Hematopoietic multipotent progenitor cell treated with erythropoietin and hydrocortisone succinate and interleukin-3 and kit ligand, for 4 days (in vitro differentiated cells): ENCODE measurements at regions not wholly inside any gene's neighbourhood (a gene's known extent, or its start where the extent isn't known, plus 50 kb on each side); places are given as distances from the start of the nearest gene placed in this dataset.

ENCODE experiments used
- DNase-seq: peaks from one replicate; pipeline ENCODE4 v3.0.0-alpha.2; 2015

DNA sequence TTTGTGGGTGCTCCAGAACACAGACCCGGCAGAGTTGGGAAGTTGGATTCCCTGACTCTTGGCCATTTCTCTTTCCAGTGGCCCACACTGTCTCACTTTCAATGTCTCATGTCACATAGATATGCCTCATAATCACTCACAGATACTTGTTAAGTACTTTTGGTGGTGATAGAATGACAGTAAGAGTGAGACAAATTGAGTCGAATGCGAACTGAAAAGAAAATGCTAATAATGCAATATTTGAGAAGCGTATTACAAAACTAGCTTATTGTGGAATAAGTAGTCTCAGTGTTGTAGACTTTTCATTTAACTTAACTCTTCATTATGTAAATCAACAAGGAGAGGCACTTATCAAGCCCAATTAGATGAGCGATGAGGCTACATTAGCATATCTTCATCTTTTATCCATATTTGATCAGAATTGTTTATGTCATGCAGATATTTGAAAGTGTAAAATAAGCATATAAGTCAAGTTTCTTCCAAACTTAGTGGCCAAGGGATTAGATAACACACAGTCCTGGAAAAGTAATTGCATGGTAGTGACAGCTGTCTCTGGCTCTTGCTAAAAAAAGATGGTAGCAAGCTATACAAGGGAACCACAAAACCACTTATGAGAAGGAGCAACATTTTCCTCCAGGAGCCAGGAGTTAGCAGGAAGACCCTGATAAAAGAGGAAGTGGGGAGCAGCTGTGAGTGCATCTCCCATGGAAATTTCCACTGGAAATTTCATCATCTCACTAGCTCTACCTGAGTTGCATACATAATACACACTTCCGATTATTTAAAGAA, 243.6 kb downstream of the ARRDC4 start:
- no peak for DNase-seq

DNA sequence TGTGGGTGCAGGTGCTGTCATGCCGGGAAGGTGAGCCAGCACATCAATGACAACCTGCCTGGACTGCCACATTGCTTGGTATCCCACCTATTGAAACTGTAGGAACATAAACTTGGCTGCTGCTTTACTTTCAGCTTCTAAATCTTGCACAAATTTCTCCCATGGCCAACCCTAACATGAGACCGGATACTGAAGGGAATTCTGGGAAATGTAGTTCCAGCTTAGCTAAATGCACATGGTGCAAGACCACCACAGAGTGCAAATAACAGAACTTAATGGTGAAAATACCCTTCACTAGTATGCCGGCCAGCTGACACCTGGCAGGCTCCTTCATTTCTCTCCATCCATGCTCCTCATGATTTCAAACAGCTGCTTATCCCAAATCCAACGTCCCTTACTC, 247.4 kb downstream of the ARRDC4 start:
- no peak for DNase-seq

DNA sequence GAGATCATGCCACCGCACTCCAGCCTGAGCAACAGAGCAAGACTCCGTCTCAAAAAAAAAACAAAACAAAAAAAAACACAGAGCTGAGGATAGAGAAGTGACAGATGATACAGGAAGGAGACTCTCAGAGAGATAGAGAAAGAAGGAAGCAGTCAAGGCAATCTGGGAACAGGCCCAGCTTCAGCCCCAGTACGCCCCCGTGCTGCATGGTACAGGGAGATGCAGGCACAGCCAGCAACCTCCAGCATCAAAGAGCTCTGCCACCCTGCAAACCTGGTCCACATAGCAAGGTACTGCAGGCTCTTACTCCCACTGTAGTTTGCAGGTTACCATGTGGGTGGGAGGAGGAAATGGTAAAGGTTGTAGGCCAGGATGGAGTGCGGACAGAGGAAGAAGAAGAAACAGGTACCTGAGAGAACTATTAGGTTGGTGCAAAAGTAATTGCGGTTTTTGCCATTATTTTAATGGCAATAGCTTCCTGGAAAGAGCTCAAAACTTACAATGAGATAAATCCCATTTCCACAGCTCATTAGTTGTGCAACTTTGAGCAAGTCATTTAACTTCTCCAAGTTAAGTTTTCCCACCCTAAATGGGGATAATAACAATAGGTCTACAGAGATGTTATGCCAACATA, 253.0 kb downstream of the ARRDC4 start:
- no peak for DNase-seq

DNA sequence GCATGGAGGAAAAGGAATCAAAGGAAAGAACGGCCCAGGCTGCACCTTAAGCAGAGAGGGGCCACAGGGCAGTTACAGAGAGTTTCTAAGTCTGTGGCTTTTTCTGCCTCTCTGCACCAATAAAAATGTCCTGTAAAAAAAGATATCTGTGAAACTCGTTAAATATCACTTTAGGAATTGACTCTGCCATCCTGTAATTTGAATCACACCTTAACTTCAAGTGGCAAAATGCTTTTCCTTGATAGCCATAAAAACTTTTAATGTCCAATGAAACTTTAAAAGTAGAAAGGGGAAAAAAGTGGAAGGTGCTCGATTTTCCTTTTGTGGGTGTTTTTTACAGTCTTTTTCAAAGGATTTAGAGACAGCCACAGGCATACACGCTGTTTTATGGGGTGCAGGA, 255.7 kb downstream of the ARRDC4 start:
- DNase-seq = no peak

DNA sequence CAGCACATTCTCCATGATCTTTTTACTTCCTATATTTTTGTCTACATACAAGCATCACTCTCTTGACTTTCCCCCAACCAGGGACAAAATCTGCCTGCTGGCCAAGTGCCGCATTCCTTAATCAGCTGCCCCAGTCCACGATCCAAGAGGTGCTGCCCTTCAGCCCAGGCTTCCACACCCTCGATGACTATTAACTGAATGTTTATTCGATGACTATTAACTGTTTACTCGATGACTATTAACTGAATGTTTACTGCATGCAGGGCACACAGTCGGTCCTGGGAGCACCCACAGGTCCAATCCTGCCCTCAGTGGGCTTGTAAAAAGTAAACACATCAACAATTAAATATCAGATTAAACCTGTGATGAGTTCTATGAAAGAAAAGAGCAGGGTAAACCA, 256.9 kb downstream of the ARRDC4 start:
- no peak for DNase-seq

DNA sequence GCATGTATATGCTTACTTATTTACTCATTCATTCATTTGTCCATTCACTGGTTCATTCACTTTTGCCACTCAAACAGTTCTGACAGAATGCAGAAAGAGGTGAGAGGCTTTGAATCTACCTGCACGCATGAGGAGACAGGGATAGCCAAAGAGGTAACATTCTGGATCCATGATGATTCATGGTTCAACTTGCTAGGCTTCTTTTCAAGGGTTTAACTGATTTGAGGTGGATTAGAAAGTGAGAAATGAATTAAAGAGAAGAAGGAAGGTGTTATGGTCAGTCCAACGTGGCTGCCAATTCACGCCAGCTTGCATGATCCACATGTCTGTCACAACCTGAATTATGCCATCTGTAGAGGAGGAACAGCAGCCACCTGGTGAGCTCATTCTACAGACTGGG, 260.6 kb downstream of the ARRDC4 start:
- no peak for DNase-seq

DNA sequence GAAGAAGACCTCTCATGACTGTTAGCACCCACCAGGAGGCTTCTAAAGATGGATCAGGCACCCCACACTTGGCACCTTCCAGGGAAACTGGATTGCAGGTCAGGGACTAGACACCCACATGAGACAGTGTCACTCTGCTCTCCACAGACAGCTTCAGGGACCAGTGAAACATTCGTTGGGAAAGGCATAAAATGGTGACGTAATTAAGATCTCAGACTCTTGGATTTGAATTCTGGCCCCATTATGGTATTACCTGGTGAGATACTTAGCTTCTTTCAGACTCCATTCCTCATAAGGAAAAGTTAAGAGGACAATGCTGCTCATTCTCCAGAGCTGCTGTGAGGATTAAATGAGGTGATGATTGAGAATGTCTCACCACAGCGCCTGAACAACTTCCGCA, 261.1 kb downstream of the ARRDC4 start:
- DNase-seq = no peak

DNA sequence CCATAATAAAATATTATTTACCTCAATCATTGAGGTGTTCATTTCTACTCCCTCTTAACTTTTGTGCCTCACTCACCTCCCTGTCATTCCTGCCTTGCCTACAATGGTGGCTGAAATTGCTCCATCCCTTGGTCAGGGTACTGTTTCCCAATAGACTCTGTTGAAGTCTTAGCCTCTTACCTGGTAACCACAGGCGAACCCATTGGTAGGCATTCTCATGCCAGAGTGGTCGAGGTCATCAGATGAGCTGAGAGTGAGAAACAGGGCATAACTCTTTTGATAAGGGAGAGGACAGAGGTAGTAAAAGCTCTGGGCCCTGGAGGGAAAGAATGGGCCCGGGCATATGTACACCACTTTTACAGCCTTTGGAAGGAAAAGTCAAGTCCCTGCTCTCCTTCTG, 265.6 kb downstream of the ARRDC4 start:
- DNase-seq = no peak

DNA sequence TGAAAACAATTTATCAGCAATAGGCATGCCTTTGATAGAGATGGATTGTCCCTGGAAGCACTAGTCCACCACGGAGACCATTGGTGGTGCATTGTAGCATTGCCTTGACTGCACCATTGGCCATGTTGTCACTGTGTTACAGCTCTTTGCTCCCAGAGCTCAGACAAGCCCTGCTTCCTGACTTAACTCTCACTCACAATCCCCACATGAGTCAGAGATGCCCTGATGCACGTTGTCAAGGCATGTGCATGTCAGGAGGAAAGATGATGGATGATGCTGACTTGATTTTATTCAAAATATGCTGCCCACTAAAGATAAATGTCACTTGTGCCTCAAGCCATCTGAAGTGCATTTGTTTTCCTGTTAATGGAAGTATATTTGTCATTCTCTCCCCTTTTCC, 266.1 kb downstream of the ARRDC4 start:
- no peak for DNase-seq

DNA sequence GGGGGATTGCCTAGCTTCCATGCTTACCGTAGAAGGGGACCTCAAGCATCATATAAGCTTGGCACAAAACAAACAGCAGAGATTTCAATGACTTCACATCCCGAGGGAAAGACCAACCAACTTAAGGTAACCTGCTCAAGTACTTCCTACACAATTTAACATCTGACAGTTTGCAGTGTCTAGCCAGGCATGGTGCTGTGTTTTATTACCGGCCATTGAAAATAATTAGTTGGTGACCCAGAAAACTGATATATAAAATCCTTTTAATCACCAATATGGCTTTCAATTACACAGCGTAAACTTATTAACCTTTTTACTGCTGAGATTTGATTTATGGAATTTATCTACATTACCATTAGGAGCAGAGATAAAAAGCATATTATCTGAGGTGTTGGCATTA, 268.3 kb downstream of the ARRDC4 start:
- DNase-seq = no peak

DNA sequence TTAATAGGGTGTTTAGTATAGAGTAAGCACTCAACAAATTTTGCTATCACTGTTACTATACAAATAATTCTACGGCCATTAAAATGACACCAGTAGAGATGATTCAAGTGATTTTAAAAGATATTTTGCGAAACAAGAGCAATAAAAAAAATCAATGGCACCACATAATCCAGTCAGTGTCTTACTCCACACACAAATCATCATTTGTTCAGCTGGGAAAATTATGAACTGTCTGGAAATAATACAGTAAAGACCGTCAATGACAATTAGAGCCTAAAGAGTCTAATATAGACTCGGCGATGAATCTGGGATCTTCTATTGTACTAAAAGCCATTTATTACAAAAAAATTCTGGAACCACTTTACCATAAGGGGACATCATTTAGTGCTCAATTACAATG, 270.5 kb downstream of the ARRDC4 start:
- DNase-seq = no peak

DNA sequence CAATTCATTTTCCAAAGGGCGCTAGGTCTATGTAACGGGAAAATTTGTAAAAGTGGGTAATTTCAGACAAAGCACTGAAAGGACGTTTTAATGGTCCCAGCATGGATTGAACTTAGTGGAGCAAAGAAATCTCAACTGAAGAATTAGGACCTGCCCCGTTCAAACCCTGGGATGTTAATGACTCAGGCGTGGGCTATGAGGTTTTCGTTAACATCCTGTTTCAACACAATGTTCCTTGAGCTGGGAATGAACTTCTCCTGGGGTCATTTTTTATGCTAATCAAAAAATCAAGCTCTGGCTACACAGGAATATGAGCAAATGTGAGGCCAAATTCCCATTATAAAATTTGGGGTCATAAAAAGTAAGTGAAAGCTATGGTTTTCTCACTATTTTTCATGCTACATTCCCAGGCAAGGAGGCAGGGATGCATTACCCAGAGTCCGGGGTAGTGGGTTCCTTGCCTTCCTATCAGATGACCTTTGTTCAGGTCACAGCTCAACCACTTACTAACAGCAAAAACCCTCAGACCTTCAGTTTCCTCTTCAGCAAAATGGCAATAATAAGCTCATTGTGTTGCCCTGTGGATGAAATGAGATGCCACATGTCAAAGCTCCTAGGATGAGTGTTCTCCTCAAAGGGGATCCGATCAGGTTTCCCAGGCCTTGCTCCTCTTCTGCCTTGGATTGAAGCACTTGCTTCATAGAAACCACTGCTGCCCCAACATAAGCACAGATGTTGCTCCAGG, 271.4 kb downstream of the ARRDC4 start:
- no peak for DNase-seq

DNA sequence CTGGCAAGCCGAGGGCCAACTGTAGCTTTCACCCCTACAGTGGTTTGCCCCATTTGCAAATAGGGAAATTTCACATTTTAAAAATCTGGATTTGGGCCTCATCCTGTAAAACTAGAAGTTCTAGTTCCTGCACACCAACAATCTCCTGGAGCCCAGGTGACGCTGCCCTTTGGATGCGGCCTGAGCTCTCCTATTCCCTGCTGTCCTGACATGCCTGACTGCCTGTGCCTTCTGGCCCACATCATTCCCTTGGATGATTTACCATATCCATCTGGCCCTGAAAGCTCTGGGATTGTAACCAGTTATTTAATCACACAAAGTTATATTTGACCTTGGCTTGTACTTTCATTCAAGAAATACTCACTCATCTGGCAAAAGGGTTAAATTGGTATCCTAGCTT, 272.3 kb downstream of the ARRDC4 start:
- DNase-seq = no peak

DNA sequence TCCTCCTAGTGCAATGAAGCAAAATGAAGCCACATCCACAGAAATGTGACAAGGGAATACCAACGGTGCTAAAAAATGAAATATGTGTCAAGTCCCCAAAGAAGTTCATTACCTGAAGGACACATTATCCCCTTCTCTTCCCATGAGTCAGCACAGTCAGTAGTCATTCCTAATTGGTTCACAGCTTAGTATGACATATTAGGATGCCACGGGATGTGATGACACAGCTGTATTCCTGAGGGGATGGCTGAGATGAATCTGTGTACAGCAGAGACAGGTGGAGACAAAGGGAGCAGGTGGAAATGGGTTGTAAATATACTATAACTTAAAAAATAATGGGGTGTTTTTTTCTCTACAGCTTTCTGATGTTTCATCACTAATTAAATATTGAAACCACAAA, 273.4 kb downstream of the ARRDC4 start:
- DNase-seq = no peak

DNA sequence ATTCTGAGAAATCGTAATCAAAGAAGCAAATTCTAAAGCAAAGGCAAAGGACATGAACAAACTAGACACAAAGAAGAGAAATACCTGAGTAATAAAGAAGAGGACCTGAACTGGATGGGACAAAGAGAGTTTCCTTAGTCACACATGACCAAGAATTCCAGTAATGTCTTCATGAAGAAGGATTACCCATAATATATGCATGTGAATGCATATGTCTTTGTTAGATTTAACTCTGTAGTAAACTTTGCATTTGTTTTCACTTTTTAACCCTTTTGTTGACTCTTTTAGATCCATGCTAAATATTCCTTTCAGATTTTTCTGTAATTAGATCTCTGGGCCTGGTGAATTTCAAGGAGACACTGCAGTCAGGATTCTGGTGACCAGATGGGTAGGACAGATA, 279.8 kb downstream of the ARRDC4 start:
- no peak for DNase-seq

DNA sequence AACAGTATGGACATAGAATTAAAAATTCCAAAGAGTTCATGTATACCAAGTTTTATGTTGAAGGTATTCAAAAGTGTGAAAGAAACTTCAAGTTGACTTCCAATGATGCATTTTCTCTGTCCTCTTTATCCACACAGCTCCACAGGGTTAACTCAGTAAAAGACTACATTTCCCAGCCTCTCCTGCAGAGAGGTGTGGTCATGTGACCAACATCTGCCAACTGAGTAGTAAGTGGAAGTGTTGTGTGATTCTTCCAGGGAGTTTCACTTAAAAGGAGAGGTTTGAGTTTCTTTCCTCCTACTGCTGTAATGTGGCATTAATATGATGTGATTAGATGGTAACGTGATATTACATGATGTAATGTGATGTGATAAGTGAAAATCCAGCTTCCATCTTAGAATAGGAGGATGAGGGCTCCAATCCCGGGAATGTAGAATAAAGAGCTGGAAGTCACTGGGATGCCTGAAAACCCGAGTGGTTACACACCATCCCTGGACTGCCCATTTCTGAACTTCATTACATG, 280.6 kb downstream of the ARRDC4 start:
- DNase-seq = no peak

DNA sequence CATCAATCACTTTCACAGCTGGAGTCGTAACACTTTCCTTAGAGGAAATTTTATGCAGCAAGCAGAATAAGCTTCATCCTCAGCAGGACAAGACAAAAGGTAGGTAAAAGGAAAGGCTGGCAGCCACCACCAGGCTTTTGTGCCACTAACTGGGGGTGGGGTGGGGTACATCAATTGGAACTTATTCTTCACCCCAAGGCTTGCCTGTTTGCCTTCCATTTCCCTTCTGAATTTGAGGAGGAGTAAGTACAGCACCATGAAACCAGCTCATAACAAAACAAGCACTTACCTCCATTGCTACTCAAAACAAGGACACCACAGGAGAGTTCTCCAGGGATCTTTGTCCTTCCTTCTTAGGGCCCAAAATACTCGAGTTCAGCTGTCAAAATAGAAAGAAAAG, 296.8 kb downstream of the ARRDC4 start:
- DNase-seq = no peak

DNA sequence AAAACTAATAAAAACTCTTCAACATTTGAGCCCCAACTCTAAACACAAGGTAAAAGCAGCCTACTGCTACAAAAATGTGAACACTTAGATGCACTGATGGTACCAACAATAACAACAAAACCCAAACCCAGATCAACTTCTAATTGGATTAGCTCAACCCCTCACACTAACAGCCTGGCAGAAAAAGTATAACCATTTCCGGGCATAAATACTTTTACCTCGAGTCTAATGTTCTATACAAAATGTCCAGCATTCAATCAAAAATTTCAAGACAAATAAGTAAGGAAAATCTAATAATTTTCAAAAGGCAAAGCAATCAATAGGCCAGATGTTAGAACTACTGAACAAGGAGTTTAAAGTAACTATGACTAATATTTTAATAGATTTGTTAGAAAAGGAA, 303.3 kb downstream of the ARRDC4 start:
- DNase-seq = no peak

DNA sequence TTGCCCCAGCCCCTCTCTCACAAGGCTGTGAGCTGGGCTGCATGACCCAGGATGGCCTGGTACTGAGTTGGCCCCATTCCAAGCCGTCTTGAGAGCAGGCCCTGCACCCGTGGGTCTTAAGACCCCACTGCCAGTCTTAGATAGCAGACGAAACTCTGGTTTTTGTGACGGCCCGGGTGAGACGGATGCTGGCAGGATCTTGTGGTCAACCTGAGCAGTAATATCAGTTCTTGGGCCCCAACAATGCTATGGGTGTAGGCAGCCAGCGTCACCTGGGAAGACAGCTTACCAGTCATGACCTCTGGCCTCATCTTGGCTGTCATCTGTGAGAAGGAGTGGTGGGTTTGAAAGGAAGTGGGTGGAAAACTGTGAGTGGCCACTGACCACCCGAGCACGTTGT, 305.8 kb downstream of the ARRDC4 start:
- DNase-seq = no peak

DNA sequence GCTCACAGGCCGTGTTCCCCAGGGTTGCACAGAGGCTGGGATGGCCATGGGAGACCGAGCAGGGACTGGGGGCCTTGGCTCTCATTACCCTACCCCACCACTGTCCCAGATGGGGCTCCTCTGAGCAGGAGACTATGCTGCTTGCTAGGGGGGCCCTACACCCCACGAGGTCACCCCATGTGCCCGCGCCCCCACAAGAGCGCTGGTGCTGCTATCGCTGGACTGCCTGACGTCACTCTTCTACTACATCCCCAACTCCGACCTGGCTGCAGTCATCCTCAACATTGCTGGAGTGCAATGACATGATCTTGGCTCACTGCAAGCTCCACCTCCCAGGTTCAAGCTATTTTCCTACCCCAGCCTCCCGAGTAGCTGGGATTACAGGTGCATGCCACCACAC, 307.7 kb downstream of the ARRDC4 start:
- no peak for DNase-seq

DNA sequence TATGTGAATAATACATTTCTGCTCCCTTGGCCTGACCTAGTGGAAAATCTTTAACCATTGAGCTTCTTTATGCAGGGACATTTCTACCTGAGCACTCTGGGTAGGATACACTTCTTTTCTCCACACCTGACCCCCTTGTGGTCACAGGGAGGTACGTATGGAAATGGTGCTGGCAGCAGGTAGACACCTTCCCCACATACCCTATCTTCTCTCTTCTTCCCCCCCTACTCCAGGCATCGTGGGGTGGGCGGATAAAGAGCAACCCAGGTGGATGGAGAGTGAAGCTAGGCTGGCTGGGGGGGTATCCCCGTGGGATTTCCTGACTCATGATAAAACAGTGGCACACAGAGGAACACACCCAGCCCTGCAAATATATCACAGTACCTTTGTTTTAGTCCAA, 312.1 kb downstream of the ARRDC4 start:
- DNase-seq = no peak

DNA sequence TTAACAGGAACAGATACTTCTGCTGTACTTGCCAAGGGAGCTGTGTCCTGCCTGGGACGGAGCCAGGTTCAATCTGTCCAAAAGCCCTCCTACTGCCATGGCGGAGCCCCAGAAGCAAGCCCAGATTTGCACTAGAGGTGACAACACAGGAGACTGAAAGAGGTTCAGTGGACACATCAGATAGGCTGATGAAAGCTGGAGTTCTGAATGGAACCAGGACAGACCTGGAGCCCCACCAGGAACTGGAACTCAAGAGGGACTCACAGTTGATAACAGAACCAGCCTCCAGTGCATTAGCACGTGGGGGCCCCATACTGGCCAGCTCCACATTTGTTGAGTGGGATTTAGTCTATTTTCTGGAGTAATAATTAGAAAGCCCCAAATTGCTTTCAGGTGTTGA, 315.5 kb downstream of the ARRDC4 start:
- no peak for DNase-seq

DNA sequence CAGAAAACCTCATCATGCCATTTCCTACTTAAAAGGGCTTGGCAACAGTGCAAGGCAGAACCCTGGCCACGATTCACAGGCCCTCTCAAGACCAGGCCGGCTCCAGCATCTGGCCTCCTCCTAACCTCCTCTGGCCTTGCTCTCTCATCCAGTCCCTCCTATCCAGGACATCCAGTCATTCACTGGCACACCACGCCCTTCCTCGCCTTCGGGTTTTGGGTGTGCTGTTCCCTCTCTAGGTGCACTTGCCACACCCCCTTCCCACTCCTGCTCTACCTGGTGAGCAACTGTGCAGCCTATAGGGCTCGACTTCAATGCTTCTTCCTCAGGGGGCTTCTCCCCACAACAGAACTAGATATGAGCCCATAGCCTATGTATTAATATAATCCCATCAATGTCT, 317.1 kb downstream of the ARRDC4 start:
- DNase-seq = no peak
